EH (cell line): ENCODE measurements at regions not wholly inside any gene's neighbourhood (a gene's known extent, or its start where the extent isn't known, plus 50 kb on each side); places are given as distances from the start of the nearest gene placed in this dataset.
A peak's percentile ranks its signal among the peaks of the same experiment; 100 is the strongest.

Experiments used
- DNase-seq: peaks from one replicate; pipeline ENCODE4 v3.0.0-alpha.2; 2015; ENCODE audit warnings: low read depth

- no peak for DNase-seq
These were observed 80.4 kb upstream of the MGAT5 start for GRCh38 chr2:134173338-134174016.

DNA sequence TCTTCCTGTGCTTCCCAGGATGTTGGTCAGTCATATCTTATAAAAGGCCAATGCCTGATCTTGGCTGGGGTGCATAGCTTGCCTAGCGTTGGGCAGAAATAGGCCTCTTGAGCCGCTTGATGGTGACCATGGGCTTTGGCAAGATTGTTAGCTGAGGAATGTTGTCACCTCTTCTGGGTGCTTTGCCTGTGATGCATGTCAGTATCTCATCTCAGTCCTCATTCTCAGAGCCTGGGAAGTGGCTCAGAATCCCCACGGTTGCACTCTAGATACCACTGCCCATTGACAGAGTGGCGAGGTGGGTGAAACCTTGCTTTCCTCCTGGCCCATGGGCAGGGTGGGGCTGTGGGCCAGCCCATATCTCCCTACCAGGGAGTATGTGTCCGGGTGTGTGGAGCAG lies 79.2 kb upstream of the MGAT5 start:
- no peak for DNase-seq

GRCh38 chr2:134175834-134176233 lies 78.0 kb upstream of the MGAT5 start:
- DNase-seq, result no peak

- peak; percentile 67 for DNase-seq
These were observed 76.4 kb upstream of the MGAT5 start for GRCh38 chr2:134177351-134177931.

GRCh38 chr2:134178138-134178877 lies 75.6 kb upstream of the MGAT5 start:
- DNase-seq, result peak; percentile 54

GRCh38 chr2:134181219-134181618 lies 72.7 kb upstream of the MGAT5 start:
- DNase-seq, result no peak

GRCh38 chr2:134183679-134184078 lies 70.2 kb upstream of the MGAT5 start:
- DNase-seq, result no peak

DNA sequence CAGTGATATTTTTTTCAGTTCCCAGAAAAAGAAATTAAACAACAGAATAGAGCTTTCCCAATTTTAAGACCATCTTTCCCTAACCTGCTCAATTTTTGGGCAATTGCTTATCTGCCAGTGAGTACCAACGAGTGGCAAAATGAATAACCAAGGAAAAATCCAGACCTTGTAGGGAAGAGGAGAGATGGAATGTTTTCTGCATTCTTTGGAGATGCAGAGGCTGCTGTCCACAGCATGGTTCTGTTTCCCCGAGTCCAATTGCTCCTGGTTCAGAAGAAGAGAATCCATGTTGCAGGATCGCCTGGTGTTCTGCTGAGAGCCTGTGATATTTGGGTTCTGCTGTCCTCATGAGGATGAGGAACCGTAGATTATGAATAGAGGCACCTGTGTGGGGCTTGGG lies 68.2 kb upstream of the MGAT5 start:
- DNase-seq, result peak; percentile 25

DNA sequence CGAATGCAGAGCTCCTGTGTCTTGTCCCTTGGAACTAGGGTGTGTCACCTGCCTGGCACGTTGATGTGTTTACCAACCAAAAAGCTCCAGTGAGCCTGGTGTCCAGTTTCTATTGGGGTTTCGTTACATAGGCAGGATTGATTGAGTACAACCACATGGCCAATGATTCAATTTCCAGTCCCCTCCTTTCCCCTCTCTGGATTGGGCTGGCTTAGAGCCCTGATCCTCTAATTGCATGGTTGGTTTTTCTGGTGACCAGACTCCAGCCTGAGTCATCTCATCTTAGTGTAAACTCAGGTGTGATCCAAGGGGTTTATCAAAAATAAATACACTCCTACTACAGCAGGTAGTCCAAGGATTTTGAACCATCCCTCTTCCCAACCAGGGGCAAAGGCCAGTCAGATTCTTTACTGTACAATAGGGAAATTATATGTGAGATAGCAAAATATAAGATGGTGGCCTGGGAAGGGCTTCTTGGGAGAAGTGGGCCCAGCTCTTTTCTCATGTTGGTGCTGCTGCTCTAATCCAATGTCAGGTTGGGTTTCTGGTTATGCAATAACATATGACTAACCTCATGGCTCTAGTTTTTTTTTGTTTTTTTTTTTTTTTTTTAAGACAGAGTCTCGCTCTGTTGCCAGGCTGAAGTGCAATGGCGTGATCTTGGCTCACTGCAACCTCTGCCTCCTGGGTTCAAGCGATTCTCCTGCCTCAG lies 64.7 kb upstream of the MGAT5 start:
- DNase-seq, result peak; percentile 51

DNA sequence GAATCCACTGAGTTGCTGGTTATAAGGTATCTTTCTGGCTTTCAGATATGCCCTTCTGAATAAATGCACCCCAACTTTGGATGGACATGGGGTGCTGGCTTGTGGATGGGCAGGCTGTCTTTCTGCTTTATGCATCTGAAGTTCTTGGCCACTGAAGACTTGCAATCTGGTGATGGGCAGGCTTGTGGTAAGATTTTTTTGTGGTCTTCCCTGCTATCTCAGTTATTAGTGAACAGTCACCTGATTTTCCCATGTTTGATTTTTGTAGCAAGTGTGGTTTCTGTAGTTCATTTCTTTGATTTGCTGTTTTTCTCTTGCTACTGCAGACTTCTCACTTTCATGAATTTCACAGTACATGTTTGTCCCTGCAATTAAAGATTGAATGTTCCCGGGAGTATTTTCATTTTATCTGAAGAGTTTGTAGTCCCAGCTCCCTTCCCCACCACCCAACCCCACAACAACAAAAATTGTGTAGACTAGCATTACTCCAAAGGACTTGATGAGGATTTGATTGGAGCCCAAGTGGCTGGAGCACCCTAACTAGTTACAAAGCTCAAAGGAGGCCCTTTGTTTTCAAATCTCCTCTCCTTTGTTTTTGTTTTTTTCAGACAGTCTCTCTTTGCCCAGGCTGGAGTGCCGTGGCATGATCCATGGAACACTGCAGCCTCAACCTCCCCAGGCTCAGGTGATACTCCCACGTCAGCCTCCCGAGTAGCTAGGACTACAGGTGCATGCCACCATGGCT lies 63.6 kb upstream of the MGAT5 start:
- DNase-seq, result no peak

DNA sequence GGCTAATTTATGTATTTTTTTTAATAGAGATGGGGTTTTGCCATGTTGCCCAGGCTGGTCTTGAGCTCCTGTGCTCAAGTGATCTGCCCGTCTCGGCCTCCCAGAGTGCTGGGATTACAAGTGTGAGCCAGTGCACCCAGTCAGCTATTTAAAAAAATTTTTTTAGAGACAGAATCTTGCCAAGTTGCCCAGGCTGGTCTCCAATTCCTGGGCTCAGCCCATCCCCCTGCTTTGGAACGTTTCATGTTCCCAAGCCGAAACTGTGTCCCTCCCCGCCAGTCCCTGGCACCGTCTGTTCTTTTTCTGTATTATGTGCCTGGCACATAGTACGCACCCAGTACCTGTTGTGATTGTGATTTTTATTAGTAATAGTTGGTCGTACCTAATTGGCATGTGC lies 63.1 kb upstream of the MGAT5 start:
- DNase-seq, result no peak

DNA sequence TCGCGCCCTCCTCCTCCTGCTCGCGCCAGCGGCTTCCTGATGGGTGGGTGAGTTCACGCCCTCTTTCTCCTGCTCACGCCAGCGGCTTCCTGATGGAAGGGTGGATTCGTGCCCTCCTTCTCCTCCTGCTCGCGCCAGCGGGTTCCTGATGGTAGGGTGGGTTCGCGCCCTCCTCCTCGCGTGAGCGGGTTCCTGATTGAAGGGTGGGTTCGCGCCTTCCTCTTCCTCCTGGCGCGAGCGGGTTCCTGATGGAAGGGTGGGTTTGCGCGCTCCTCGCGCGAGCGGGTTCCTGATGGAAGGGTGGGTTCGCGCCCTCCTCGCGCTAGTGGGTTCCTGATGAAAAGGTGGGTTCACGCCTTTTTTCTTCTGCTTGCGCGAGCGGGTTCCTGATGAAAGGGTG lies 62.0 kb upstream of the MGAT5 start:
- no peak for DNase-seq

- DNase-seq, result peak; percentile 76
These were observed 60.9 kb upstream of the MGAT5 start for GRCh38 chr2:134193006-134193405.

- no peak for DNase-seq
These were observed 59.4 kb upstream of the MGAT5 start for GRCh38 chr2:134194519-134194918.

DNA sequence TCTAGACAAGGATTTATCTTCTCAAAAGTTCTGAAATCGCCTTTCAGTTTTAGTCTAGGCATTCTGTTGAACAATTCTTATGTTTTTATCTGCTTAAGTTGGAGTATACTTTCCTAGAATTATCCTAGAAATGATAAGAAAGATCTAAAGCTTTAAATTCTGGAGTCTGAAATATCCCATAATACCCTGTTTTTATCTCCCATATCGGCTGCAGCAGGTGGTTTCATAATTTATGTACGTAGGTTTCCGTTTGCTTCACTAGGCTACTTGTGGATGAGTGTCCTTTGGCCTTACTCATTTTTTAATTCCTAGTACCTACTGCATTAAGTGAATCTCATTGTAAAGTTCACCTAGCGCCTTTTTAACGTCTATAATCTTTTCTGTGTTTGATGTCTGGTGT lies 58.5 kb upstream of the MGAT5 start:
- no peak for DNase-seq

DNA sequence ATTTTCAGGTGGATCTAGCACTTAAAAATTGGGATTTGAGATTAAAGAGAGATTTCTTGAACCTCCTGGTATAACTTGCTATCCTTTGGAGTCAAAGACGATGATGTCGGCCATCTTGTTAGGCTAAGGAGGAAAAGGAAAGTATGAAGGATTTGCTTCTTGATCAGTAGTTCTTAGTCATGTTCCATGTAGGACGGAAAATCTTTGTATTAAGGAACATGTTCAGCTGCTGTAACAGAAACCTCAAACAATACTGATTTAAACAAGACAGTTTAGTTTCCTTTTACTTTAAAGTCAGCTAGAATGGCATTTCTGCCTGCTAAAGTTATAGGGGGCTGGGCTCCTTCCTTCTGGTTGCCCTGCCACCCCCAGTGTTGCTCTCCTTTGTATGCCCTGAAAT lies 56.4 kb upstream of the MGAT5 start:
- DNase-seq, result no peak

DNA sequence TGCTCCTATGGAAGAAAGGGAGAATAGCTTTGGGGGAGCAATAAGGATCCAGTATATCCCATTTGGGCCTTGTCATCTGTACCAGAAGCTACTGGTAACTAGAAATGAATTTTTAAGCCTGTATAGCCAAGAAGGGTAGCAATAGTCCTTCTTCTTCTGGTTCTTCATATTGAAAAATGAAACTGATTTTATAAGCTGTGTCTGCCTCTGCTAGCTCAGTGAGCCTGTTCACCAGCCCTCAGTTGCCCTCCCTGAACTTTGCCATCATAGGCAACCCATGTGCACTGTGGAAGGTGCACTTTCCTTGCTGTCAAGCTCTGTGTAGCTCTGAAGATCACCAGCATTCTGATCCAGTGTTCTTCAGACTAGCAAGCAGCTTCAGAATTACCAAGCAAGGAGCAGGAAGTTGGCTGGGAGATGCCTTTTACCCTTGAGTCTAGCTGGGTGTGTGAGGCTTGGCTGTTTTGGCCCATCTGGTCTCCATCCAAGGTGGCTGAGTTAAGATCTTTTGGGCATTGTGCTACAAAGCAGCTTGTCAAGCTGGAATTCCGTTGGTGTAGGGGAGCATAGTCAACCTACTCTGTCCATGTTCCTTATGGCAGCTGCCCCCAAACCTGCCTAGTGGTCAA lies 55.8 kb upstream of the MGAT5 start:
- DNase-seq, result peak; percentile 13

DNA sequence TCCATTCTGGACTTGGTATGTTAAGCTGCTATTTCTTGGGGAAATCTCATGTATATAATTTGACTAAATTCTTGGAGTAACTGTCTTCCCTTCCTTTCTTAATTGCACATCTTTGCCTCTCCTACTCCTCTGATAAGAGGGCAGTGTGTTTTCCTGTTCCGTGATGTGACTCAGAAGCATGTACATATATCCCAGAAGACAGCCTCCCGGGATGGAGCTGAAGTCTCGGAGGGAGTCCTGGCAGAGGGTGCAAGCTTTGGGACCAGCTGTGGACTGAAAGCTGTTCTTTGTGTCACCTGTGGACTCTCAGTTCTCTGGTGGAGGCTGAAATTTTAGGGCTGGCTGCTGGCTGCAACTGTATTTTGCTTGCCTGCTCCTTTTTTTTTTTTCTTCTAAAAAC lies 54.7 kb upstream of the MGAT5 start:
- peak; percentile 29 for DNase-seq

GRCh38 chr2:134200036-134200618 lies 53.7 kb upstream of the MGAT5 start:
- no peak for DNase-seq

GRCh38 chr2:134201533-134201932 lies 52.3 kb upstream of the MGAT5 start:
- DNase-seq, result no peak

DNA sequence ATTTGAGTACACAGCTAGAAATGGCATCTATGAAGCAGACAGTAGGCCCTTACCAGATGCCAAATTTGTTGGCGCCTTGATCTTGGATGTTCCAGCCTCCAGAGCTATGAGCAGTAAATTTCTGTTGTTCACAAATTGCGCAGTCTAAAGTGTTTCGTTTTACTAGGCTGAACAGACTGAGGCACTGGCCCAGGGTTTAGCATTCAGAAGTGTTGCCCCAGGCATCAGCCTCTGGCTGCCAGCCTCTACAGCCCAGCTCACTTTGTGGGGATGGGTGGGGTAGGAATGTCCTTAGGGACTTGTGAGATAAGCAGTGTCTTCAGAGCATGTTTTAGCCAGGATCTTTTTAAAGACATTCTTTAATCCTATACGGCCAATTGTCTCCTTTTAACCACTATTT lies 51.5 kb upstream of the MGAT5 start:
- peak; percentile 64 for DNase-seq
